ENCODE measurements at regions not wholly inside any gene's neighbourhood (a gene's known extent, or its start where the extent isn't known, plus 50 kb on each side); places are given as distances from the start of the nearest gene placed in this dataset.
"Not testable (repeated sequence)": the region's sequence is repeated elsewhere in the genome, so short reads cannot be mapped to it uniquely, and the experiment has no call there.

DNA sequence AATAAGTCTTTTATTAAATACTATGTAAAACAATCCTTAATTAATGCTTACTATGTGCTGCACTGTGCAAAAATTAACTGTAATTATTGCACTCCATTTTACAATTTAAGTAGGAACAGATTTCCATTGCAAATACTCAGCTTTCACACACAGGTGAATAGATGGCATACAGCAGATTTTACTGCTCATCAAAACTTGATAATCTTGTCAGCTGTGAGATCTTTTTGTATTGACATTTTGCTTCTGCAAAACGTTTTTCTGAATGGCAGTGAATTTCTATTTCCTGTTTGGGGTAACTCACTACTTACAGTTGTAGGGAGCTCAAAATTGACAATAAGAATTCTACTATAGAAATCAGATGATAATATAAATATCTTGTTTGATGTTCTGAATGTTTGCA is 220.0 kb upstream of the MAGI2 start:
- Histone ChIP-seq H3K9me3 (ENCODE audit: control insufficient read depth, low read length) (no peaks in the 10 kb centered on the region), H3K4me1 (ENCODE audit: control insufficient read depth, insufficient read depth, low read length) (no peaks in the 10 kb centered on the region), H3K27me3 (replicated peaks; ENCODE audit: control insufficient read depth, insufficient read depth, low read length) (no peaks in the 10 kb centered on the region), H3K9ac (ENCODE audit: low read length) (no peak overlapping the region), H3K4me3 (ENCODE audit: low read length) (no peak overlapping the region), H3K36me3 (ENCODE audit: control insufficient read depth, insufficient read depth, low read length, severe bottlenecking) (no peaks in the 10 kb centered on the region)
- no peak for DNase-seq (ENCODE audit: low read depth)

DNA sequence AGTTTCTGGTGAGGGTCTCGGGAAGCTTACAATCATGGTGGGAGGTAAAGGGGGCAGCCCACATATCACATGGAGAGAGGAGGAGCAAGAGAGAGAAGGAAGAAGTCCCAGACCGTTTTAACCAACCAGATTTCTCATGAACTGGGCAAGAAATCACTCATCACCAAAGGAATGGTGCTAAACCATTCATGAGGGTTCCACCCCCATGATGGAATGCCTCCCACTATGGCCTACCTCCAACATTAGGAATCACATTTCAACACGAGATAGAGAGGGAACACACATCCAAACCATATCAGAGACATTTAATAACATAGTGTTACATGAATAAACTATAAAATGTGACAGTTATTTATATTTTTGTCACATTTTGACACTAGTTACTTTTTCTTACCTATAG is 214.8 kb upstream of the MAGI2 start:
- Histone ChIP-seq H3K9ac (ENCODE audit: low read length) (no peak overlapping the region), H3K4me3 (ENCODE audit: low read length) (no peak overlapping the region), H3K4me1 (ENCODE audit: control insufficient read depth, insufficient read depth, low read length) (no peaks in the 10 kb centered on the region), H3K9me3 (ENCODE audit: control insufficient read depth, low read length) (no peaks in the 10 kb centered on the region), H3K27me3 (replicated peaks; ENCODE audit: control insufficient read depth, insufficient read depth, low read length) (no peaks in the 10 kb centered on the region), H3K36me3 (ENCODE audit: control insufficient read depth, insufficient read depth, low read length, severe bottlenecking) (no peaks in the 10 kb centered on the region)
- no peak for DNase-seq (ENCODE audit: low read depth)

DNA sequence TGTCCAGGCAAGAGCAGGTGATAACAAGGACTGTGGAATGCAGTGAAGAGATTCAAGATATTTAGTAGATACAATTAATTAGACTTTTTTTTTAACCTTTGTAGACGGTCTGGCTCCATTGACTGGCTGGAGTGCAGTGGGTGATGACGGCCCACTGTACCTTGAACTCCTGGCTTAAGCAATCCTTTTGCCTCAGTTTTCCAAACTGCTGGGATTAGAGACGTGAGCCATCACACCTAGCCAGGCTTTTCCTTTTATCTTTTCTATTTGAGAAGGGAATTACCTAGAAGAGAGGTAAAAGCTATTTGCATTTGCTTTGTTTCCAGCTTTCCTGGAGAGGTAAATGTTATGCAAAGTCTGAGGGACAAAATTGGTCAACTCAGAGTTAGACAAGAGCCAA is 213.0 kb upstream of the MAGI2 start:
- no peak overlapping the region for H3K9ac ChIP-seq (ENCODE audit: low read length)
- no peaks in the 10 kb centered on the region for H3K36me3 ChIP-seq (ENCODE audit: control insufficient read depth, insufficient read depth, low read length, severe bottlenecking)
- no peak overlapping the region for H3K4me3 ChIP-seq (ENCODE audit: low read length)
- H3K27me3 ChIP-seq (replicated peaks; ENCODE audit: control insufficient read depth, insufficient read depth, low read length) = no peaks in the 10 kb centered on the region
- DNase-seq (ENCODE audit: low read depth) = no peak
- no peaks in the 10 kb centered on the region for H3K4me1 ChIP-seq (ENCODE audit: control insufficient read depth, insufficient read depth, low read length)
- H3K9me3 ChIP-seq (ENCODE audit: control insufficient read depth, low read length) = no peaks in the 10 kb centered on the region

DNA sequence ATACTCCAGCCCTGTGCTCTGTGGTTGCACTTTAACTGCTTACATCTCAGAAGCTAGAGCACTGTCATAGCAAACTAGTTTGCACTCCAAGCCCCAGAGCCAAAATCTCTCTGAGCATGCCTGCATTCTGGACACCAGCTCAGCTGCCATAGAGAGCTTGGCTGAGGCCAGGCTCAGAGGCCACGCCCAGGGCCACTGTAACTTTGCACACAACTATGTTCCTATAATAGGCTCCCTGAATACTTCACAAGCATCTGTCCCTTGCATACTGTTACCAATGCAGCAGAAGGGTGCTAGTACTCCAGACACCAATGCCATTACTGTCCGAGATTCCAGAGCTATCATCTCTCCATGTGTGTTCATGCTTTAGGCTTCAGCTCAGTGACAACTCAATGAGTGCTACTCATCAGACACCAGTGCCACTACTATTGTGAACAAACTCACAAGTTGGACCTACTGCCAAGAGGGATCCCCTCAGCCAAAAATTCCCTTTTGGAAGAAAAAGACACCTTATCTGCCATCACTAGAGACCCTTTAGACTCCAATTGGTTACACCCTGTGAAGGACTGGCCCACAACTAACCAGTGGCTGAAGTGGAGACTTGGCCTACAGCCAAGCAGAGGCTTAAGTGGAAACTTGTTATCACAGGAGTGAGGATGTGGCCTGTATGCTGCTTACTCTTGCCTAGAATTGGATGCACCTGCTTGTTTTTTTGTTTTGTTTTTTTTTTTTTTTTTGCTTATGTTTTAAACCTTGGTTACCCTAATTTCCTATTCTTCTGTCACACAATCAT is 211.6 kb upstream of the MAGI2 start:
- Histone ChIP-seq H3K4me1 (ENCODE audit: control insufficient read depth, insufficient read depth, low read length) (no peaks in the 10 kb centered on the region), H3K9me3 (ENCODE audit: control insufficient read depth, low read length) (no peaks in the 10 kb centered on the region), H3K36me3 (ENCODE audit: control insufficient read depth, insufficient read depth, low read length, severe bottlenecking) (no peaks in the 10 kb centered on the region), H3K4me3 (ENCODE audit: low read length) (no peak overlapping the region), H3K27me3 (replicated peaks; ENCODE audit: control insufficient read depth, insufficient read depth, low read length) (no peaks in the 10 kb centered on the region), H3K9ac (ENCODE audit: low read length) (no peak overlapping the region)
- no peak for DNase-seq (ENCODE audit: low read depth)

DNA sequence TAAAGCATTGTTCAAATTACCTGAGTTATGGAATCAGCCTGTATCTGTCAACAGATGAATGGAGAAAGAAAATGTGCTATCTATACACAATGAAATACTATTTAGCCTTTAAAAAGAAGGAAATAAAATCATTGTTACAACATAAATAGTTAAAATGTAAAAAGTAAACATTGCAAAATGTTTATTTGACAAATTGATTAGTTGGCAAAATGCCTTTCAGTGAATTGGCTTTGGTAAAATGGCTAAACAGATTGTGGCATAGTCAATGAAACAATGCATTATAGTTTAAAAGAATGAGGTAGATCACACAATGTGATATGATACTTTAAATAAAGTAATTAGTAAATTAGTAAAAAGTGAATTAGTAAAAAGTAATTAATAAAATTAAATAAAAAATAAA is 204.8 kb upstream of the MAGI2 start:
- DNase-seq (ENCODE audit: low read depth) = no peak

DNA sequence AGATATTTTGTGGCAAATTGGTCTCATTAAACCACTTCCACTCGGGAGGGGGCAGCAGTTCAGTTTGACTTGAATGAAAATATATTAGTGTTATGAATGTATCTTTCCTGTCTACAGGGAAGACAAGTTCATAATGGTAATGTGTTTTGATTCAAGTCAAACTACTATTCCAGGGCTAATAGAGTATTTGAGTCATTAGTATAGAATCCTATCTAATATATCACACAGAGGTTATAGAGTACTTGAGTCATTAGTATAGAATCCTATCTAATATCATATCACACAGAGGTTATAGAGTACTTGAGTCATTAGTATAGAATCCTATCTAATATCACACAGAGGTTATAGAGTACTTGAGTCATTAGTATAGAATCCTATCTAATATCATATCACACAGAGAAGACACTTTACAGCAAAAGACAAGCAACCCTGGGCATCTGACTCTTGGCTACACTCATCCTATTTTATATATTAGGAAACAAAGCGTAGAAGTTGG is 199.7 kb upstream of the MAGI2 start:
- no peak for DNase-seq (ENCODE audit: low read depth)
- no peak overlapping the region for H3K4me3 ChIP-seq (ENCODE audit: low read length)
- H3K9ac ChIP-seq (ENCODE audit: low read length) = no peak overlapping the region
- H3K36me3 ChIP-seq (ENCODE audit: control insufficient read depth, insufficient read depth, low read length, severe bottlenecking) = no peaks in the 10 kb centered on the region
- peaks cover 3% of the 10 kb centered on the region for H3K4me1 ChIP-seq (ENCODE audit: control insufficient read depth, insufficient read depth, low read length)
- H3K9me3 ChIP-seq (ENCODE audit: control insufficient read depth, low read length) = no peaks in the 10 kb centered on the region
- no peaks in the 10 kb centered on the region for H3K27me3 ChIP-seq (replicated peaks; ENCODE audit: control insufficient read depth, insufficient read depth, low read length)

More for the DNA sequence above, 204.8 kb upstream of the MAGI2 start:
- no peaks in the 10 kb centered on the region for H3K4me1 ChIP-seq (ENCODE audit: control insufficient read depth, insufficient read depth, low read length)
- H3K36me3 ChIP-seq (ENCODE audit: control insufficient read depth, insufficient read depth, low read length, severe bottlenecking) = no peaks in the 10 kb centered on the region
- no peak overlapping the region for H3K9ac ChIP-seq (ENCODE audit: low read length)
- H3K9me3 ChIP-seq (ENCODE audit: control insufficient read depth, low read length) = no peaks in the 10 kb centered on the region
- no peaks in the 10 kb centered on the region for H3K27me3 ChIP-seq (replicated peaks; ENCODE audit: control insufficient read depth, insufficient read depth, low read length)
- H3K4me3 ChIP-seq (ENCODE audit: low read length) = no peak overlapping the region

DNA sequence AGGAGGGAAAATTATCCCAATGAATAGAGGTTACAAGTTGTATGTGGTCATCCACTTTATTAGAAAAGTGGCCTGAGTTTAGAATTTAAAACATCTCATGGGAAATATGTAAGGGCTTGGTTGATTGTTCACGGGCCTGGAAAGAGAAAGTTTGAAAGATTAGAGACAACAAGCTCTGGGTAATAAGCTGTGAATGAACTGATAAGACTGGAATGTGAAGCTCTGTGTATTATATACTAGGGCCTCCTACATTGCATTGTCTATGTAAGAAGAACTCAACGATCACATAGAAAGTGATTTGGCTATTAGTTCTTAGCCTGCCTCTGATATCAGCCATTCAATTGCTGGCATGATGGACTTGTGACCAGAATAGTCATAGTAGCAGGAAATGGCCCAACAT is 199.2 kb upstream of the MAGI2 start:
- H3K4me3 ChIP-seq (ENCODE audit: low read length) = no peak overlapping the region
- no peaks in the 10 kb centered on the region for H3K27me3 ChIP-seq (replicated peaks; ENCODE audit: control insufficient read depth, insufficient read depth, low read length)
- no peak for DNase-seq (ENCODE audit: low read depth)
- H3K9me3 ChIP-seq (ENCODE audit: control insufficient read depth, low read length) = no peaks in the 10 kb centered on the region
- no peak overlapping the region for H3K9ac ChIP-seq (ENCODE audit: low read length)
- H3K4me1 ChIP-seq (ENCODE audit: control insufficient read depth, insufficient read depth, low read length) = peaks cover 3% of the 10 kb centered on the region
- H3K36me3 ChIP-seq (ENCODE audit: control insufficient read depth, insufficient read depth, low read length, severe bottlenecking) = no peaks in the 10 kb centered on the region

DNA sequence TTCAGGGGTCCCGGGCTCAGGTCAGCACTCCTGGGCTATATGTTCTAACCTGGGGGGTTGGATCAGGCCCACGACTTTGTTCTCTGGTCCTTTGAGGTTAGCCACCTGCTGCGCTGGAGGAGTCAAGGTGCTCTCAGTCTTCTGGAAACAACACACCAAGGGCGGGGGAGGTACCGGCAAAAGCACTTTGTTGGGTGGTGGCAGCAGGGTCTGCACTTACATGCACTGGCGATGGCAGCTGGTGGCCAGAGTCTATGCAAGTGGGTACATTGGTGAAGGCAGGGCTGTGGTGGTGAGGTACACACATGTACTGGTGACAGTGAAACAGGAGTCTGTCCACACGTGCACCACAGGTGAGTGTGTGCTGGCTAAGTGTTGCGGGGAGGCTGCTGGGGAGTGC is 194.2 kb upstream of the MAGI2 start:
- H3K9me3 ChIP-seq (ENCODE audit: control insufficient read depth, low read length) = no peaks in the 10 kb centered on the region

DNA sequence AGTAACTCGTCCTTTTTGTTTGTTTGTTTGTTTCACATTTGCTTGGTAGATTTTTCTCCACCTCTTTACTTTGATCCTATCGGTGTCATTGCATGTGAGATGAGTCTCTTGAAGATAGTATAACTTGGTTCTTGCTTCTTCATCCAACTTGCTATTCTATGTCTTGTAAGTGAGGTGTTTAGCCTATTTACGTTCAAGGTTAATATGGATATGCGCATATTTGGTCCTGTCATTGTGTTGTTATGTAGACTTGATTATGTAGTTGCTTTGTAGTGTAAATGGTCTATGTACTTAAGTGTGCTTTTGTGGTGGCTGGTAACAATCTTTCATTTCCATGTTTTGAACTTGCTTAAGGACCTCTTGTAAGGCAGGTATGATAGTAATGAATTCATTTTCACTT is 192.8 kb upstream of the MAGI2 start:
- Histone ChIP-seq H3K27me3 (replicated peaks; ENCODE audit: control insufficient read depth, insufficient read depth, low read length) (no peaks in the 10 kb centered on the region), H3K9ac (ENCODE audit: low read length) (no peak overlapping the region), H3K9me3 (ENCODE audit: control insufficient read depth, low read length) (no peaks in the 10 kb centered on the region), H3K4me1 (ENCODE audit: control insufficient read depth, insufficient read depth, low read length) (no peaks in the 10 kb centered on the region), H3K36me3 (ENCODE audit: control insufficient read depth, insufficient read depth, low read length, severe bottlenecking) (no peaks in the 10 kb centered on the region), H3K4me3 (ENCODE audit: low read length) (no peak overlapping the region)
- no peak for DNase-seq (ENCODE audit: low read depth)

More for the DNA sequence above, 194.2 kb upstream of the MAGI2 start:
- Histone ChIP-seq H3K4me1 (ENCODE audit: control insufficient read depth, insufficient read depth, low read length) (peaks cover 3% of the 10 kb centered on the region), H3K4me3 (ENCODE audit: low read length) (no peak overlapping the region), H3K9ac (ENCODE audit: low read length) (no peak overlapping the region), H3K36me3 (ENCODE audit: control insufficient read depth, insufficient read depth, low read length, severe bottlenecking) (no peaks in the 10 kb centered on the region), H3K27me3 (replicated peaks; ENCODE audit: control insufficient read depth, insufficient read depth, low read length) (no peaks in the 10 kb centered on the region)
- DNase-seq (ENCODE audit: low read depth) = no peak

DNA sequence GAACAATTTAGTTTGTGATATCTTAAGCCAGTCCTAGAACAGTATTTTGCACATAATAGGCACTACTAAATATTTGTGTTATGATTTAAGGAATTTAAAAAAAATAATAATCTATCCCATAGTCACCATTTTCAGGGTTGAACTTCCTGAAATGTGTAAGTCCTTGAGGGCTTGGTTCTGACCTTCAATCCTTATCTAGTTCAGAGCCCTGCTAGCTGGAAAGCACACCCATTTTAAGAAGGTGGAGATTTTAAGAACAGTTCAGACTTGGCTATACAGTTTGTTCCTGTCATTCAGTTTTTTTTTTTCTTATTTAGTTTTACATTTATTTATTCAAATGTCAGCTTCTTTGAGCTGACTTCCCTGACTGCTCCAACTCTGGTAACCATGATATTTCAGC is 183.4 kb upstream of the MAGI2 start:
- H3K27me3 ChIP-seq (replicated peaks; ENCODE audit: control insufficient read depth, insufficient read depth, low read length) = no peaks in the 10 kb centered on the region
- no peak for DNase-seq (ENCODE audit: low read depth)
- no peaks in the 10 kb centered on the region for H3K4me1 ChIP-seq (ENCODE audit: control insufficient read depth, insufficient read depth, low read length)
- no peaks in the 10 kb centered on the region for H3K9me3 ChIP-seq (ENCODE audit: control insufficient read depth, low read length)
- H3K4me3 ChIP-seq (ENCODE audit: low read length) = no peak overlapping the region
- no peak overlapping the region for H3K9ac ChIP-seq (ENCODE audit: low read length)
- H3K36me3 ChIP-seq (ENCODE audit: control insufficient read depth, insufficient read depth, low read length, severe bottlenecking) = no peaks in the 10 kb centered on the region

DNA sequence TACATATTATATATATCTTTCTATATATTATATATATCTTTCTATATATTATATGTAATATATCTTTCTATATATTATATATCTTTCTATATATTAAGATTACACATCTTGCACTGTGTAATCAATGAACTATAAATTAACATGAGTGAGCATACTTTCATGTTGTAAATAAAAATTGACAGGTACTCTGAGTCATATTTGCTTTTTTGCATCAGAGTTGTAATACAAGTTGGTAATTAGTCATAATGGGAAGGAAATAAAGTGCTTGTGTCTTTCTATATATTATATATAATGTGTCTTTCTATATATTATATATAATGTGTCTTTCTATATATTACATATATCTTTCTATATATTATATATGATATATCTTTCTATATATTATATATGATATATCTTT is 172.5 kb upstream of the MAGI2 start:
- H3K36me3 ChIP-seq (ENCODE audit: control insufficient read depth, insufficient read depth, low read length, severe bottlenecking); DNase-seq (ENCODE audit: low read depth); H3K9me3 ChIP-seq (ENCODE audit: control insufficient read depth, low read length); H3K9ac ChIP-seq (ENCODE audit: low read length); H3K27me3 ChIP-seq (replicated peaks; ENCODE audit: control insufficient read depth, insufficient read depth, low read length); H3K4me1 ChIP-seq (ENCODE audit: control insufficient read depth, insufficient read depth, low read length); H3K4me3 ChIP-seq (ENCODE audit: low read length): not testable (repeated sequence)

DNA sequence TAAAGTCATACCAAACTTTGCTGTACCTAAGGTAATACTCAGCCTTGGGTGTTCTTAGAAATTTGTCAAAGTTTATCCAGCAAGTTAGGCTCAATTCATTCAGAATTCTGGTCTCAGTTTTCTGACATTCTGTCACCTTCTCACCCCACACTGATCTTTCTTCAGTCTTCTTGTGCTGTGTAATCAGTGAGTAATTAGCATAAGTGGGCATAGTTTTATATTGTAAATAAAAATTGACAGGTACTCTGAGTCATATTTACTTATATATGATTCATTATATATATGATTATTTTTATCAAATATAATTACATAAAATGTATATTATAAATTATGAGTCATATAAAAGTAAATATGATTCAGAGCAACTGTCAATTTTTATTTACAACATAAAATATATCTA is 170.9 kb upstream of the MAGI2 start:
- no peaks in the 10 kb centered on the region for H3K9me3 ChIP-seq (ENCODE audit: control insufficient read depth, low read length)
- no peaks in the 10 kb centered on the region for H3K27me3 ChIP-seq (replicated peaks; ENCODE audit: control insufficient read depth, insufficient read depth, low read length)
- no peaks in the 10 kb centered on the region for H3K4me1 ChIP-seq (ENCODE audit: control insufficient read depth, insufficient read depth, low read length)
- no peak for DNase-seq (ENCODE audit: low read depth)
- no peak overlapping the region for H3K9ac ChIP-seq (ENCODE audit: low read length)
- H3K4me3 ChIP-seq (ENCODE audit: low read length) = no peak overlapping the region
- no peaks in the 10 kb centered on the region for H3K36me3 ChIP-seq (ENCODE audit: control insufficient read depth, insufficient read depth, low read length, severe bottlenecking)
